Retina (tissue), 1 donor: ENCODE measurements at regions not wholly inside any gene's neighbourhood (a gene's known extent, or its start where the extent isn't known, plus 50 kb on each side); places are given as distances from the start of the nearest gene placed in this dataset.

Experiments used
- DNase-seq: peaks from one replicate; pipeline ENCODE4 v3.0.0-alpha.2; 2016

GRCh38 chr14:101233808-101234207 lies 327.5 kb upstream of the DIO3 start:
- DNase-seq: no peak

GRCh38 chr14:101234244-101234937 lies 326.9 kb upstream of the DIO3 start:
- DNase-seq: peak; percentile 39

GRCh38 chr14:101234999-101235334 lies 326.3 kb upstream of the DIO3 start:
- no peak for DNase-seq

GRCh38 chr14:101235335-101236103 lies 325.8 kb upstream of the DIO3 start:
- DNase-seq: peak; percentile 86

GRCh38 chr14:101236496-101237251 lies 324.6 kb upstream of the DIO3 start:
- no peak for DNase-seq

GRCh38 chr14:101237252-101237616 lies 324.1 kb upstream of the DIO3 start:
- DNase-seq: no peak

- no peak for DNase-seq
Measured at GRCh38 chr14:101239065-101239464, 322.2 kb upstream of the DIO3 start.

- DNase-seq: no peak
Measured at GRCh38 chr14:101241147-101241546, 320.1 kb upstream of the DIO3 start.

GRCh38 chr14:101241807-101242278 lies 319.5 kb upstream of the DIO3 start:
- no peak for DNase-seq

GRCh38 chr14:101242442-101243385 lies 318.6 kb upstream of the DIO3 start:
- no peak for DNase-seq

GRCh38 chr14:101243587-101244338 lies 317.5 kb upstream of the DIO3 start:
- DNase-seq: no peak

- no peak for DNase-seq
Measured at GRCh38 chr14:101246894-101247841, 314.1 kb upstream of the DIO3 start.

GRCh38 chr14:101247842-101248725 lies 313.2 kb upstream of the DIO3 start:
- no peak for DNase-seq

GRCh38 chr14:101248840-101249675 lies 312.2 kb upstream of the DIO3 start:
- no peak for DNase-seq

GRCh38 chr14:101249676-101250036 lies 311.6 kb upstream of the DIO3 start:
- no peak for DNase-seq

- no peak for DNase-seq
Measured at GRCh38 chr14:101250336-101250947, 310.9 kb upstream of the DIO3 start.

- DNase-seq: no peak
Measured at GRCh38 chr14:101250948-101251811, 310.1 kb upstream of the DIO3 start.
